Stimulated activated CD8-positive, alpha-beta memory T cell treated with anti-CD3 and anti-CD28 coated beads, Interleukin-7, amount 100 ng/mL, for 1 hour (primary cell): ENCODE measurements at regions not wholly inside any gene's neighbourhood (a gene's known extent, or its start where the extent isn't known, plus 50 kb on each side); places are given as distances from the start of the nearest gene placed in this dataset.

ENCODE experiments used
- DNase-seq, 2 donors: peaks; one replicate each; pipeline ENCODE4 v3.0.0-alpha.2; 2020; ENCODE audit warnings: low read depth in 2 of 2

DNA sequence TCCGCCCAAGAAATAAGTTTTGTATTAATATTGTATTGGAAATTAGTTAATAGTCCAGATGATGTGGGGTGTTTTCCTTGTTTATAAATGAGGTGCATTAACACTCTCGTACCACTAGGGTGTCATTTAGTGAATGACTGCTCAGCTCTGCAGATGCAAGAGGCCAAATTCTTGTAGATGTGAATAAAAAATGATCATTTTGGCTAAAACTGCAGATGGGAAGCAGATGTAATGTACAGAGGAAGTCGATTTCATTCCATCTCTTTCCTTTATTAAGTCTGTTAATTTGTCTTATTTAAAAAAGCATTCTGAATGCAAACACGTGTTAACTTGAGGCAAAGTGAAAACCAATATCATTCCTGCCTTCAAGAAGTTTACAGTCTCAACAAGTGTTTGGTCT lies 108.1 kb downstream of the DHX15 start:
- DNase-seq: no peak

DNA sequence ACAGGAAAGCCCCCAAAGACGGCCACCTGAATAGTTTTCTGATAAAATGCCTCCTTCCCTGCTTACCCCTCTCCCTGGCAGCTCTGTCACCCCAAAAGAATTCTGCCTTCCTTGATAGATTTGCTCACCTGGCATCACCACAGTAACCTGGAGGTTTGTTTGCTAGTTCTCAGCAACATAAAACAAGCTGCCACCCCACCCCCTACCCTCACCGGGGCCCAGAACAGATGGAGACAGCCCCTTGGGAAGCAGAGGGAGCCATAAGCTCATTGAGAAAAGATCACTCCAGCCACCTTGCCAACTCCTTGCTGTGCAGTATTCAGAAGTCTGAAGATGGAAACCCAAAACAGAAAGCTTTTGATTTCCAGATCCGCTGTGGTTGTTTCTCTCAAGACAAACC lies 108.6 kb downstream of the DHX15 start:
- no peak for DNase-seq

DNA sequence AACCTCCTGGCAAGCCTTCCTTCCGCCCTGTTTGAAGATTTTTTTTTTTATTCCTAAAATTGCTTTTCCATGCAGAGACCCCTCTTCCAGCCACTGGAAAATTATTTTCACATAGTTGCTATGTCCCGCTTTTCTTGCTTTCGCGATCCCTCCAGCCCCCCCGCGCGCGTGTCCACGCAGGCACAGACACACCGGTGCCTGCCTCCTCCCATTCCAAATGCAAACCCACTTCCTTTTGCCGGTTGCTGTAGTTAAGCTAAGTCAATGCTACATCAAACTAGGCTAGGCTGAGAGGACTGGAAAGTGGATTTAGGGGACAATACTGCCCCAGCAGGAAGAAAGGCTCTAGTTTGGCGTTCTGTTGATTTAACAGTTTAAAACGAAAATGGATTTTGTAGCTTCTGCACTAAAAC lies 111.0 kb downstream of the DHX15 start:
- no peak for DNase-seq

DNA sequence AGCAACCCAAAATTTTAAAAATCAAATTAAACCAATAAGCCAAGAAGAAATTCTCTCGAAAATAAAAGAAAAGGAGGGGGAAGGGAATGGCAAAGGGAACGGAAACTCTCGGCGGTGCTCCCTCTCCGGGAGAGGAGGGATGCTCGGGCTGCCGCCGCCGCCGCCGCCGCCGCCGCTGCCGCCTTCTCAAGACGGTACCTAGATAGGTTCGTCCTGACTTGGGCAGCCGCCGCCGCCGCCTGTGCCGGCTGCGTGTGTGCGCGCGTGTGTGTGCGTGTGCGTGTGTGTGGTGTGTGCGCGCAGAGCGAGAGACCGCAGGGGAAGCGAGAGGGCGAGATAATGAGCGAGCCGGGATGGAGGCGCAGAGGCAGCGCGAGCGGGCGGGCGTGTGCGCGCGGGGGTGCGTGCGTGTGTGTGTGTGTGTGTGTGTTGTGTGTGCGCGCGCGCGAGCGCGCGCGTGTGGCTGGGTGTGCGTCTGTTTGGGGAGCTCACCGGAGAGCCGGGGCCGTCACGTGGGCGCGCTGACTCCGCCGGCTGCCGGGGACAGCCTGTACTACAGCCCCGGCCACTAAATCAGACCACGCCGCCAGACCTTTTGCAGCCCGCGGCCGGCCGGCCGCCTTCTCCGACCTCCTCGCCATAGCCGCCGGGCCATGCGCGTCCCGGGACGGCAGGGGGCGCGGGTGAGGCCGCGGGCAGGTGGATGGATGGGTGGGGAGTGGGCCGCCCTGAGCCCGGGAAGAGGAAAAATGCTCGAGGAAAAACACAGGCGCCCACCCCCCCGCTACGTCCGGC lies 111.6 kb downstream of the DHX15 start:
- DNase-seq: peak in 1 of 2 donors; percentile 3

DNA sequence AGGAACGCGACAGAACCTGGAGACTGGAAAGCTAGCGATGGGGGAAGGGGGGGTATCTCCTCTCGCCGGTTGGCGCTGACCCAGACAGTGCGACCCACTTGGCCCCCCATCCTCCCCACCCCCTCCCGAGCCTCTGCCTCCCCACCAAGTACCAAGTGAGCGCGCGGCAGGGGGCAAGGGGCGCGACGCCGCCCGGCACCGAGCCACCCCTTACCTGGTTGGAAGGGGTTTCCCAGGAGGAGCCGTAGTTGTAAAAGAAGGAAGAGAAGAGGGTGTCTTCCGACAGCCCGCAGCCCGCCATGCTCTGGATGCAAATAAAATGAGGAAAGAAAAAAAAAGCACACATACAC lies 112.2 kb downstream of the DHX15 start:
- DNase-seq: no peak

DNA sequence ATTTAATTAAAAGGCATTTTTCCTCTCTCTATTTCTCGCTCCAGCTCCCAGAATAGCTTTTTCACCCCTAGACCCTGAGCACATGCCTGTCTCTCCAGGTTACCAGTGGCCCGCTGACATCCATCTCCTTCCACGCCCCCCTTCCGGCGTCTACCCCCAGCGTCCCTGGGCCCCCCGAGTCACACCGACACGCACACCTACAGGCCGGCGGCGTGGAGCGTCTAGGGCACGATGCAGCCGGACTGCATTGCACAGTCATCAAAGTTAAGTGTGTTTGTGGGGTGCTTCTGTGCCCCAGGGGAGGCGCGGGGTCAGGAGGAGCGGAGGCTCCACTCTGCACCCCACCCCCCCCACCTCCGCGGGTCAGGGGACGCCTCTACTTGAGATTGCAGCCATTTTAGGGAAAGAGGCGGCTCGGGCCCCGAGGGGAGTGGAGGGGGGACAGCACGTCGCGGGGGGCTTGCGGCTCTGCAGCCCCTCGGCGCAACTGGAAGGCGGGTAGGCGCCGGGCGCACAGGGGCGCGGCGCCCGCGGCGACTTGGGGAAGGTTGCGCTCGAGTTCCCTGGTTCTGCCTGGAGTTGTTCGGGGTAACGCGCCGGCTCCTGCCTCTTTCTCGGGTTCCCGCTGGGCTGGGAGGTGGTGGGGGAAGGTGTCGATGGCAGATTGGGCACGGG lies 112.7 kb downstream of the DHX15 start:
- no peak for DNase-seq

DNA sequence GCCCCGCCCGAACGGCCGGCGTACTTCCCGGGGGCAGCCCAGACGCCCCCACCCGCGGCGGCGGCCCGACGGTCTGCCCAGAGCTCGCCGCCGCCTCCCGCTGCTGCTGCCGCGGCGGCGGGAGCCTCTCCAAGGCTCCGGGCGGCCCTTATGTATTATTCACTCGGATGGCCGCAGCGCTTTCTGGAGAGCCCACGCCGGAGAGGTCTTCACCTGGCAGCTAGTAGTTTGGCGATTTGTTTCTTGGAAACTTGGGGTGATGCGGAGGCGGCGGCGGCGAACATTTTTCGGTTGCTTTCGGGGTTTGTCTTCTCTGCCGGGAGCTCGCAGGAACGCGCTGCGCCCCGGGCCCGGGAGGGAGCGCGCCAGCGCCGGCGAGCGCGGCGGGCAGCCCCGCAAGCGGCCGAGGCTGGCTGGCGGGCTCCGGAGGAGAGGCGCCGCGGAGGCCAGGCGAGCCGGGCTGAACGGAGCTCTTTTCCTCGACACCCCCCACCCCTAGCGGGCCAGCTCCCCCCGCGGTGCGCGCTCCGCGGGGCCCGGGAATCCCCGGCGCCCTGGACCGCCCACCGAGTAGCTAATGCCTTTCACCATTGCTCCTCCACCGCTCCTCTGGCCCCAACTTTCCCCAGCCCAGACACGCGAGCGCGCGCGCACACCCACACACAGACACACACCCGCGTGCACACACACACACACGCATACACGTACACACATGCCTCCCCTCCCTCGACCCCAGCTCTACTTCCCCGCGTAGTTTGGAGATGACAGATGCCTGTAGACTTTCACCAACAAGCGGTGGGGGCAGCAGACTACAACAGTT lies 113.5 kb downstream of the DHX15 start:
- no peak for DNase-seq

DNA sequence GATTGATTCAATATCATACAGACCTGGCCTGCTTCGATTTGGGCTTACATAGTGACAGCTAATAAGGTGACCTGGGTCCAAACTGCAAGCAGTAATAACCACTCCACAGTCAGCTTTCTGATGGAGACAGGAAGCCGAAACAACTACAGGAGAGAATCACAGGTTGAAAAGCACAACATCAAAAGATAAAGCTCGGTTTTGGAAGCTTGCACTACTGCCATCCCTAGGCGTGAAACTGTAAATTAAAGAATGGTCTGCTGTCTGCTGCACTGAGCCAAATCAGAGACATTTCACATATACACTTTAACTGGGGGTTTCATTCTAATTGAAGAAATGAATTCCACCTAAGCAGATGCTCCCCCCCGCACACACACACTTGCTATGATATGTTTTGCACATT lies 116.3 kb downstream of the DHX15 start:
- DNase-seq: no peak

DNA sequence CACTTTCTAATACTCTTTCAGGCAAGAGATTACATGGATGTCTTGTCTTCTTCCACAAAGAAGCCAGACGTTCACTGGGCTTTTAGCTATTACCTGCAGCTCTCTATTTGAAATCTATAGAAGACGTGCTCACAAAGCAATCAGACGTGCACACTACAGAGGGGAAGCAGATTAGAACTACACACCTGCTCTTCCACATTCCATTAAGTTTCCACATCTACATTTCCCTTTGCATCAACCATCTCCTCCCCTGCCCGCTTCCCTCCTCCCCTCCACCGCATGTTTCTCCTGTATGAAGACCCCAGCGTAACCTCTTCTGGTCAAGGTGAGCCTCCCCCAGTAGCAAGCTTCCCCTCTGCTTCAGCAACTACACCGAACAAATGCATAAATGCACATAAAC lies 119.8 kb downstream of the DHX15 start:
- DNase-seq: no peak

DNA sequence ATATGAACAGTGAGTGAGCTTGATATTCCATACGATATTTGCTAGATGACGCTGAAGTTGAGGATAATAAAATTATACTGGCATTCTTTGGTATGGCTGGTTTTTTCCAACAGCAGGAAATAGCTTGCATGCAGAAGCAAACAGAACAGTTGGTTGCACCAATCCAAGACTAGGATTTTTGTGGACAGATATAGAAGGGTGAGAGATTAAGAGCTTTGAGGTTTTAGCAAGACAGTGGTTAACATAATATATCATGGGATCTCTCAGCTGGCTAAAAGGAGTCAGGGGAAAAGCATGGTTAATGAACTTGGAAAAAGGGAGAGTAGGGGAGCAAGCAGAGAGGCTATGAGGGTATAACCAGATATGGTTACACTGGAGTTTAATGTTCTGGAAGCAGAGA lies 127.9 kb downstream of the DHX15 start:
- DNase-seq: no peak

DNA sequence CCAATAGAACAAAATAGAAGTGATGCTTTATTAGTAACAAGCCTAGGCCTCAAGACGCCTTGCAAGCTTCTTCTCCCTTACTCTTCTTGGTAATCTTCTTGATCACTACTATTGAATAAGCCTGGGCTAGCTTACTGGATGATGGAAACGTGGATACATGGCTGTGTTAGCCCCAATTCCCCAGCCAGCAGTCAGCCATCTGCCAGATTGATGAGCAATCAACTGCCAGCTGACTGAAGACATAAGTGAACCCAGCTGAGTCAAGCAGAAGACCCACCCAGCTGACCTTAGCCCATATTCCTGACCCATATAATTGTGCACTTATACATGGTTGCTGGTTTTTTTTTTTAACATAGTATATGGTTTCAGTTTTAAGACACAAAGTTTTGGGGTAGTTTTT lies 130.4 kb downstream of the DHX15 start:
- no peak for DNase-seq

DNA sequence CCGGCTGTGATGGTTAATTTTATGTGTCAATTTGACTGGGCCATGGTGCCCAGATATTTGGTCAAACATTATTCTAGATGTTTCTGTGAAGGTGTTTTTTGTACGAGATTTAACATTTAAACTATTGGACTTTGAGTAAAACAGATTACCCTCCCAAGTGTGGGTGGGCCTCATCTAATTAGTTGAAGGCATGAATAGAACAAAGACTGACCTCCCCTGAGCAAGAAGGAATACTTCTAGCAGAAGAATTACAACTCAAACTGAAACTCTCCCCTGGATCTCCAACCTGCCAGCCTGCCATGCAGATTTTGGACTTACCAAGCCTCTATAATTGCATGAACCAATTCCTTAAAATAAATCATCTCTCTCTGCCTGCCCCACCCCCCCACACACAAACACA lies 132.5 kb downstream of the DHX15 start:
- no peak for DNase-seq

DNA sequence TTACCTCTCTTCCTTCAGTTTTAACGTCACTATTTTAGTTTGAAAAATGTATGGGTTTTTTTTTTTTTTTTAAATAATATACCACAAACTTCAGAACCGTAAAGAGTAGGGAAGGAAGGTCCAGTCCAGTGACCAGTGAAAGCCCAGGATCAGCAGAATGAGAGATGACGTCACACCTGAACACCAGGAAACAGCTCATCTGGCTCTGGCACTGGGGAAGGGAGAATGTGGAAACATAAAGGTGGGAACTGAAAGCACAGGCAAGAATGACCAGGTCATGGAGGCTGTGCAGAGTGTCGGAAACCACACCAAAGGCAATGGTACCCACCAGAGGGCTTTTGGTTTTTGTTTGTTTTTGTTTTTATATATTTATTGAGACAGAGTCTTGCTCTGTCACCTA lies 141.2 kb downstream of the DHX15 start:
- no peak for DNase-seq

DNA sequence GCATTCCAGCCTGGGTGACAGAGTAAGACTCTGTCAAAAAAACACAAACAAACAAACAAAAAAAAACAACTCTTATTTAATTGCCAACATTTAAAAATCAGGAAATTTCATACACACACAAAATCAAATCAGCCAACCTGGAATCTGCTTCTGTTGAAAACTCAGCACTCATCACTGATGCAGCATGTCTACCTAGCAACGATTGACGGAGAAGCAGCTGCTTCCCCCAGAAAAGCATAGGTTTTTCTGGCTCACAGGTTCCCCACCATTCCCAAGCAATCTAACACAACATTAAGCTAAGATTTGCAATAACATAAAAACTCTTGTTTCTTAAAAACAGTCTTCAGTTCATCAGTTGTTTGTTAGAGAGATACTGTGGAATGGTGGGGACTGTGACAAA lies 143.6 kb downstream of the DHX15 start:
- DNase-seq: no peak

DNA sequence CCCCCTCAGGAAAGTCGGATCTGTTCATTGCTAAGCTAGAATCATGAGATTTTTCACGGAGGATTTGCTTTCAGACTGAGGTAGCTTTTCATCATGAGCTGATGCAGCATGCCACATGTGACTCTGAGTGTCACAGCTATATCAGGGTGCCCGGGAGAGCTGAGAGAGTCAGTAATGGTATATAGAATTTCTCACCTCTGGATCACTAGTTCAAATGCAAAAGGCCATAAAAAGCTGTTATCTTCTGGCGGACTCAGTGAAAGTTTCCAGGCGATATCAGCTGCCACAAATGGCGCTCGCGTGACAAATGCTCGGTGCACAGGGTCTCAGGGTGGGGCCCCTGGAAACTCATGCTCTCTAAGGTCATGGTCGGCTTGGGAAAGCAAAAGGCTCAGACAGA lies 150.1 kb downstream of the DHX15 start:
- DNase-seq: no peak

DNA sequence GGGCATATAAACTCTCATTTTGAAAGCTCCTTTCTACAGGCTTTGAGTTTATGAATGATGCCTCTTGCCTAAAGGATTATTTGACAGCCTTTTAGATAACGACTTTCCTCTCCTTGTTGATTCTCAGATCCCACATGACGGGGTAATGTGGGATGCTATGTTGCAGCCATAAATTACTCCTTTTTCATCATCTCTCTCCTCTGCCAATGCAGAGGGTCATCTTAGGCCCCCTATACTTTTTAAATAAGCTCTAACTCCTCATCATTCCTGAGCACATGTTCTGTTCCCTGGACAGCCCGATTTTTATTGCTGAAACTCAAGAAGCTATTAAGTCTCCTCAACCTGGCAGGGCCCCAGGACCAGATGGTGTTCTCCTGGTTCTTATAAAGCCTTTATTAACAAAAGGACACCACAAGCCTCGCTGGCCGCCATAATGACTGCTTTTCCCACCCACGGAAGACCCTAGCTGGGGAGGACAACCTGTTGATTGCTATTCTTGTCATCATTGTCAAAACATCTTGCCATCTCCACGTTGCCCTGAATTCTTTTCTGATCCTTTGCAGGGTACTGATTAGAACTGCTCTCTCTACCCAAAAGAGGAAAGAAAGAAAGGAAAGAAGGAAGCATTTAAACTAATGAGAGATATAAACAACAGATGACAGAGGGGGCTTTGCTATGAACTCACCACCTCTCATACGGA lies 150.7 kb downstream of the DHX15 start:
- DNase-seq: no peak

DNA sequence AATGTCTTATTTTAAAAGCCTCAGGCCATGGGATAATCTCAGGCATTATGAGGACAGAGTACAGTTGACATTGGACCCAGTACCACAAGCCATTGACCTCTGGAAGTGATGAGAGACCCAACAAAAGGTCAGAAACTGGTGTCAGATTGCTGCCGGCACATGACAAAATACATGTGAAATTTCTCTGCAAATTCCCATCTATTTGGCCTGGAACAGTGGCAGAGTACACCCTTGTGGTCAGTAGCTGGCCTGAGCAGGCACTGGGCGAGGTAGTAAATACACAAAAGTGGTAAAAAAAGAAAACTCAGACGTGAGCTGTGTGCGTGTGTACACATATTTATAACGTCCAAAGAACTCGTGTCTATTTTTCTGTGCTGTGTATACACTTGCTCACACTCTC lies 155.5 kb downstream of the DHX15 start:
- no peak for DNase-seq

DNA sequence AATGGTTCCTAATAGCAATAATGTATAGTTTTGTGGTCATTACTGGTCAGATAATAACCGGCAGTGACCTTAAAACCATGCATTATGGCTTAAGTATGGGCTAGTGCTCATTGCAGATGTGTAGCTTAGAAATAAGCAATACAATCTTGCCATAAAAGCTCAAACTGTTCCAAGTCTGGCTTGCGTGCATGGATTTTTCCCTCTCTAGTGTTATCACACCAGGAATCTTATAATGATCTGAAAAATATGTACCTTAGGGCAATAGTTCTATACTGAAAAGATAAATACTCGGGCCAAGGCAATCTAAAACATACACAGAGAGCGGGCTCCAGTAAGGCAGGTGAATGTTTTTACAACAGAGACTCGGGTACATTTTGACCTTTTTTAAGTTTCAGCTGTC lies 157.8 kb downstream of the DHX15 start:
- DNase-seq: no peak

DNA sequence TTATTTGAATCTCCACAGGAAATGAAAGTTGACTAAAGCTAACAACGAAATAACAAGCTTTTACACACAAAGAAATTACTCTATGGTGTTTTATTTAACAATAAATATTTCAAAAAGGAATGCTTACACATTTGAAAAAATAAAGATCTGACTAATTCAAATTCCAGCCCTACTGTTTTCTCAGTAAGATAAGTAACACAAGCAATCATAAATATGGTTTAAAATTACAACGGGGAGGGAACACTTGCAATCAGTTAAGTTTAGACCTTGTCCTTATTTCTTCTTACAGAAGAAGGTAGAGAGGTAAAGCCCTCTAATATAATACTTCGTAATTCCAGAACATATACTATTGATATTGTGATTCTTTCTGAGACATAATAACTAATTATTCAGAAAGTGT lies 158.5 kb downstream of the DHX15 start:
- DNase-seq: no peak

DNA sequence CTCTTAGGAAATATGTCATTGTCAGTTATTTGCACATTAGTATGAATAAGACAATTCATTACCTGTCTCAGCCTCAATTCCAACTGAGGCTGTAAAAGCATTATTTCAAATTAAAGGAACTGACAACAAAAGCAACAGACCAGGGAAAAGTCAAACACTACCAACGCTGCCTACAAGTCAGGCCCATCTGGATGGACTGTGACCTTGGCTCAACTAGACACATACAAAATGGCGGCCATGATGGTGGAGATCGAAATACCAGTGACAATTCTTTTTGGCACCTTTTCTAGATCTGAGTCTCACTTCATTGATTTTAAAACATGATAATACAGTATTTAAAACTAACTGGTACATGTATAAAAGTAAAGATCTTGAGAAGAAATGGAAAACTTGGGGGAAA lies 160.7 kb downstream of the DHX15 start:
- DNase-seq: no peak

DNA sequence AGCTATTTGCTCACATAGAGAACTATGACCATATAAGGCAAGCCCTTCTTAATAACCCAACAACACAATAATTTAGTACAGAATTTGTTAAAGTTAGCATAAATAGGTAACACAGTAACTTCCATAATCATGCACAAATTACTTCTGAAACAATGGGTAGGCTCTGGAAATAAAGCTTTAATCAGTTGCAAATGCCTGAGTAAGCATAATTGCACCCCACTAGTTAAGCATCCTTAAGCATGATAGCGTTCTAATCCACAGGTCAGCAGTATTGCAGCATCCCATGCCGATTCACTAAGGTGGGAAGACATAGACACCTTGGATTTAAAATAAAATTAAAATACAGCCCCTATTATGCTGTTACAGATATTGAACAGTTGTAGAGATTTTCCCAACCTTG lies 161.7 kb downstream of the DHX15 start:
- no peak for DNase-seq
